GM12878 (cell line): ENCODE measurements at regions not wholly inside any gene's neighbourhood (a gene's known extent, or its start where the extent isn't known, plus 50 kb on each side); places are given as distances from the start of the nearest gene placed in this dataset.

Experiments
- ATAC-seq: fragments of 200-7000 bp; cut with Tn5 transposase; 3 replicates; pipeline ENCODE4 v1.9.1; 2020; ENCODE audit warnings: mild to moderate bottlenecking, moderate library complexity
- BruUV-seq: library from RNA; stranded (reverse); fragments of 400-500 nt; replicated peaks from 2 replicates; lab custom pipeline; 2021; lab: Mats Ljungman, UMichigan
- CTCF ChIA-PET: fragments of 300-600 bp; sonication (Branson Sonifier 250); formaldehyde crosslinking; extraction: SDS; loops from one replicate; lab custom pipeline; 2021; ENCODE audit warnings: inconsistent platforms; lab: Yijun Ruan, JAX
- POLR2A ChIA-PET: fragments of 350-600 bp; formaldehyde crosslinking; extraction: SDS; loops from one replicate; lab custom pipeline; 2021; ENCODE audit warnings: inconsistent platforms; lab: Charles Lee
- RAD21 ChIA-PET: fragments of 300-600 bp; sonication (Branson Sonifier 250); formaldehyde crosslinking; loops from one replicate; lab custom pipeline; 2023; ENCODE audit warnings: antibody characterized with exemption; ENCODE audit not compliant: unreplicated experiment; lab: Charles Lee
- SMC1A ChIA-PET: fragments of 300-600 bp; sonication (Branson Sonifier 250); formaldehyde crosslinking; loops from one replicate; lab custom pipeline; 2023; ENCODE audit not compliant: unreplicated experiment, uncharacterized antibody; lab: Charles Lee
- DNase-seq: peaks from one replicate; pipeline ENCODE4 v3.0.0-alpha.2; 2011; ENCODE audit warnings: low read depth, low spot score
- FAIRE-seq: peaks from 3 replicates; lab custom pipeline; 2011; peaks lifted over from hg19 to GRCh38; lab: Jason Lieb, UNC
- H2AFZ ChIP-seq: 2 replicates; pipeline ENCODE4 v1.6.0; 2011; ENCODE audit warnings: low read depth, low read length, control low read depth; ENCODE audit not compliant: control insufficient read depth
- H3K27ac ChIP-seq: 2 replicates; pipeline ENCODE4 v1.5.1; 2011; ENCODE audit warnings: control low read depth; ENCODE audit not compliant: control insufficient read depth, insufficient read depth
- H3K27me3 ChIP-seq, 2 experiments: replicated peaks in 1 of 2; 2 replicates each; pipeline versions ENCODE4 v1.6.0 to v1.6.1; 2011; ENCODE audit warnings: low read length in 1 of 2; ENCODE audit not compliant: control insufficient read depth in 2 of 2, insufficient read depth in 2 of 2
- H3K36me3 ChIP-seq, 2 experiments: 2 replicates each; pipeline ENCODE4 v1.5.1; 2011; ENCODE audit warnings: low read length in 1 of 2; ENCODE audit not compliant: control insufficient read depth in 2 of 2, insufficient read depth in 2 of 2
- H3K4me1 ChIP-seq: 2 replicates; pipeline ENCODE4 v1.6.1; 2011; ENCODE audit warnings: mild to moderate bottlenecking, low read length, moderate library complexity, mixed read lengths; ENCODE audit not compliant: control insufficient read depth, insufficient read depth
- H3K4me2 ChIP-seq: 2 replicates; pipeline ENCODE4 v1.6.0; 2011; ENCODE audit warnings: control low read depth; ENCODE audit not compliant: control insufficient read depth, insufficient read depth
- H3K4me3 ChIP-seq: fragments of 200-600 bp; sonication (generic); 2 replicates; pipeline ENCODE4 v1.5.1; 2016
- H3K79me2 ChIP-seq: 2 replicates; pipeline ENCODE4 v1.6.0; 2011; ENCODE audit warnings: low read length; ENCODE audit not compliant: control insufficient read depth, insufficient read depth
- H3K9ac ChIP-seq: 2 replicates; pipeline ENCODE4 v1.8.0; 2011; ENCODE audit warnings: low read length, control low read depth, mixed read lengths; ENCODE audit not compliant: control insufficient read depth, insufficient read depth
- H3K9me3 ChIP-seq: replicated peaks from 3 replicates; pipeline ENCODE4 v1.5.1; 2011; ENCODE audit warnings: mild to moderate bottlenecking, low read length; ENCODE audit not compliant: control insufficient read depth, insufficient read depth
- H4K20me1 ChIP-seq: 2 replicates; pipeline ENCODE4 v1.6.0; 2011; ENCODE audit not compliant: control insufficient read depth, insufficient read depth
- BACH1 ChIP-seq: fragments of 450-650 bp; IDR thresholded peaks from 2 replicates; pipeline ENCODE4 v1.6.1; 2017; ENCODE audit warnings: mild to moderate bottlenecking, borderline replicate concordance
- BMI1 ChIP-seq: fragments of 450-650 bp; IDR thresholded peaks from 2 replicates; pipeline ENCODE4 v1.6.1; 2016; ENCODE audit warnings: mild to moderate bottlenecking, moderate library complexity, borderline replicate concordance
- CREB1 ChIP-seq: IDR thresholded peaks from 2 replicates; pipeline ENCODE4 v1.6.1; 2012; ENCODE audit warnings: low read depth, mild to moderate bottlenecking, inconsistent platforms
- FOS ChIP-seq: IDR thresholded peaks from 3 replicates; pipeline ENCODE4 v1.6.1; 2011; ENCODE audit warnings: borderline replicate concordance; ENCODE audit not compliant: insufficient read length; ENCODE audit errors: extremely low read depth
- MTA3 ChIP-seq: IDR thresholded peaks from 2 replicates; pipeline ENCODE4 v1.6.1; 2012; ENCODE audit warnings: low read length, inconsistent platforms, borderline replicate concordance
- PAX5 ChIP-seq: IDR thresholded peaks from 2 replicates; pipeline ENCODE4 v1.6.1; 2011; ENCODE audit warnings: low read depth, low read length, borderline replicate concordance
- POU2F2 ChIP-seq: IDR thresholded peaks from 3 replicates; pipeline ENCODE4 v1.6.1; 2011; ENCODE audit warnings: low read depth, mild to moderate bottlenecking, low read length, borderline replicate concordance
- SMARCA5 ChIP-seq: fragments of 450-650 bp; IDR thresholded peaks from 2 replicates; pipeline ENCODE4 v1.6.1; 2017; ENCODE audit warnings: mild to moderate bottlenecking
- ZNF622 ChIP-seq: fragments of 450-650 bp; IDR thresholded peaks from 2 replicates; pipeline ENCODE4 v1.6.1; 2017; ENCODE audit warnings: mild to moderate bottlenecking, inconsistent platforms
- WGBS: methylation state at CpG from one replicate; pipeline ENCODE4 v1.1.6; 2016; ENCODE audit warnings: low lambda C conversion rate; ENCODE audit not compliant: insufficient replicate concordance, insufficient coverage; ENCODE audit errors: missing lambda C conversion rate; 5-methylcytosine and 5-hydroxymethylcytosine counted together
- in situ Hi-C: fragments of 300-500 bp; cut with MboI; formaldehyde crosslinking; loops from 9 replicates; pipeline ENCODE4 v1.14.3; 2018; ENCODE audit warnings: mixed read lengths
- intact Hi-C: fragments of 100-400 bp; cut with micrococcal nuclease; formaldehyde crosslinking; loops from one replicate; pipeline ENCODE4 v1.14.2; 2022; ENCODE audit not compliant: unreplicated experiment

GRCh38 chr9:86578722-86579121 is 224.5 kb upstream of the TUT7 start (continued):
- TF ChIP-seq BACH1 (no peak), BMI1 (no peak), FOS (no peak), ZNF622 (no peak)

GRCh38 chr9:86577420-86578333 is 223.5 kb upstream of the TUT7 start:
- Histone ChIP-seq H3K4me3 (no peak overlapping the region), H3K9ac (no peak overlapping the region), H3K36me3 (no peaks in the 10 kb centered on the region), H4K20me1 (no peaks in the 10 kb centered on the region), H3K4me1 (no peaks in the 10 kb centered on the region; the same call in 1 of the 2 replicates), H3K9me3 (no peaks in the 10 kb centered on the region; the same call in 2 of the 3 replicates), H3K27ac (no peak overlapping the region), H3K4me2 (no peak overlapping the region), H2AFZ (no peak overlapping the region), H3K79me2 (no peaks in the 10 kb centered on the region), H3K27me3 (no peaks in the 10 kb centered on the region)
- CTCF ChIA-PET, result no interaction called here
- DNase-seq (no peak), ATAC-seq (no peak), FAIRE-seq (no peak)
- TF ChIP-seq SMARCA5, result no peak
- TF ChIP-seq MTA3, result no peak
- TF ChIP-seq PAX5, result no peak
- TF ChIP-seq POU2F2, result no peak
- no peak for TF ChIP-seq CREB1
- RAD21 ChIA-PET, result no interaction called here
- intact Hi-C loops, result no loop called here
- POLR2A ChIA-PET, result no interaction called here
- WGBS, result 58% methylated on average over 30 of the region's 30 CpGs
- in situ Hi-C loops, result no loop called here
- no TSS peak for BruUV-seq
- SMC1A ChIA-PET, result no interaction called here
